Right ventricle myocardium inferior (tissue), 1 donor: ENCODE measurements at regions not wholly inside any gene's neighbourhood (a gene's known extent, or its start where the extent isn't known, plus 50 kb on each side); places are given as distances from the start of the nearest gene placed in this dataset.

Experiments
- ATAC-seq: fragments of 200-7000 bp; cut with Tn5 transposase; one replicate; pipeline ENCODE4 v1.9.1; 2020; ENCODE audit warnings: mild to moderate bottlenecking, moderate library complexity
- DNase-seq: peaks from one replicate; pipeline ENCODE4 v3.0.0; 2021; ENCODE audit errors: missing footprints
- intact Hi-C: fragments of 100-400 bp; cut with DNase I; formaldehyde crosslinking; loops from one replicate; pipeline ENCODE4 v1.11.0; 2022
- donor health status: DM: no; HTN: yes; CAD: no; lungs with severe emphysema.

DNA sequence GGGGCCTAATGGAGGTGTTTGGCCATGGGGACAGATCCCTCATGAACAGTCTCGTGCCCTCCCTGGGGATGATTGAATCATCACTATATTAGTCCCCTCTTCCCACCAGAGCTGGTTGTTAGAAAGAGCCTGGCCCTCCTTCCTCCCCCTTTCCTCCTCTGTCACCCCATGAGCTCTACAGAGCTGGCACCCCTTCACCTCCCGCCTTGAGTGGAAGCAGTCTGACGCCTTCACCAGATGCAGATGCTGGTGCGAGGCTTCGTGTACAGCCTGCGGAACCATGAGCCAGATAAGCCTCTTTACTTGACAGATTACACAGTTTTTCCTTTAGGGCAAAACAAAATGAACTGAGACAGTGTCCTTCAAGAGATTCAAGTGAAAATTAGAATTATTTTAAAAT, 74.4 kb upstream of the RIPOR2 start:
- ATAC-seq (no peak), DNase-seq (no peak)
- intact Hi-C loops: no loop called here

DNA sequence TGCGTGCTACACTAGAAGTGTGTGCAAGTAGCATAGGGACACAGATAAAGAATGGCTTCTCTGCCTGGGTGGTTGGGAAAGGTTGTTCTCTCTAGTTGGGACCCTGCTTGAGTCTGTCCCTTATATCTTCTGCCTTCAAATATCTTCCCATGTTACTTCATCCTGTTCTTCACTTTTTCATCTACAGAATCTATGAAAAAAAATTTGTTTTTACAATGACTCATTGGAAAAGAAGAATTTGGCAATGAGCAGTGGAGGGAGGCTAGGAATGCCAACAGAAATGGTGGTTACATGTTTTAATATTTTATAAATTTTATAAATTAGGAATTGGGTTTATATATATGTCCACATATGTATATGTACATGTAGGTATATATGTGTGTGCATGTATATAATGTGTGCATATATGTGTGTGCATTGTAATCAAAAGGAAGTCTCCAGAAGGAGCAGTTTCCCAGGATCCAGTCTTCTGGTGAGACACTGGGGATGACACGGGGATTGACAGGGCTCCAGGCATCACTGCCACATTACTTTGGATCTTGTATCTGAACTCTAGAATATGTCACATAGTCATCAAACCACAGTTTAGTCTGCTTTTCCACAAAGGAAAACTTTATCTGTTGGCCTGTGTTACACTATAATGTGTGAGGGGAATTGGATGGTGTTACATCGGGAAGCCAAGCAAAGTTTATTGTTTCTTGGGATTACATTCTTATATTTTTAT, 75.3 kb upstream of the RIPOR2 start:
- no peak for DNase-seq
- intact Hi-C loops: no loop called here
- no peak for ATAC-seq

DNA sequence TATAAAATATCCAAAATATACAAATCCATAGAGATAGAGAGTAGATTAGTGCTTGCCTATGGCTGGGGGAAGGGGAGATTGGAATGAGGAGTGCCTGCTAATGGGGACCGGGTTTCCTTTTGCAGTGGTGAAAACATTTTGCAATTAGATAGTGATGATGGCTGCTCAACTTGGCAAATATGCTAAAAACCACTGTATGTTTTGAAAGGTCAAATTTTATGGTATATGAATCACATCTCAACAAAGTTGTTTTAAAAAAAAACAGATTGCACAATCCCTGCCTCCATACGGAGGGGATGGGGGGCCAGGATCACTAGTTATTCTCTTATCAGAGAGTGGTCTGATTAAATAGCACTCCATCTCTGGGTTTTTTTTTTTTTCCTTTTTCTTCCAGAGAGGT, 76.9 kb upstream of the RIPOR2 start:
- no peak for ATAC-seq
- intact Hi-C loops: no loop called here
- DNase-seq: no peak

DNA sequence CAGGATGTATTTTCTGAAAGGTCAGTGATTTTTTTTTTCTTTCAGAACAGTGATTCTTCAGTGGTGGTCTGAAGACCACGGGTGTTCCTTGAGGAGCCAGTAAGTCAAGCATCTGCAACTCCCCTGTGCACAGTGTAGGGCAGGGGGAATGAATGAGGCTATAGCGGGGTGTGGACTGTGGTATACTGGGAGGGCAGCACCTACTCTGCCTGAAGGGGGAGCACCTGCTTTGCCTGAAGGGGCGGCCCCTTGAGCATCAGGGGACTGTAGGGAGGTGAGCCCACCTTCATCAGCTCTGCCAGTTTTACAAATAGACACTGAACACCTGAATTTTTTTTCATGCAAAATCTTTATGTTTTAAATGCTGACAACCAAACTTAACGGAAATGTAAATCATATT, 77.5 kb upstream of the RIPOR2 start:
- no peak for ATAC-seq
- no peak for DNase-seq
- intact Hi-C loops: no loop called here

DNA sequence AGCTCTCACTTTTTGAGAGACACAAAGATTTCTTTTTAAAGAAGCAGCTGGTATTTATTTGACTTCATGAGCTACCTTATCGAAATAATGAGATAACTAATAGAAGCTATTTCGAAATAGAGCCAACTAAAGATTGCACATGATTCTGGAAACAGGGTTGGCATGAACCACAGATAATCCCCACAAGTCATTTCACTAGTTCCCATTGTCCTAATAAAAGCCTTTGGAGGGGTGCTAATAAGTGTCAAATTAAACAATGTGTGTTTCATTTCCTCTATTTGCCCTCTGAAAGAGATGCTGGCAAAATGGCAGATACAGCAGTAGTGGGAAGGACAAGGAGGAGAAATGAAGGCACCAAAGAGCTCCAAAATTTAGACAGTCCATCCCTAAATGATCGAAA, 78.6 kb upstream of the RIPOR2 start:
- ATAC-seq (no peak), DNase-seq (no peak)
- intact Hi-C loops: no loop called here

DNA sequence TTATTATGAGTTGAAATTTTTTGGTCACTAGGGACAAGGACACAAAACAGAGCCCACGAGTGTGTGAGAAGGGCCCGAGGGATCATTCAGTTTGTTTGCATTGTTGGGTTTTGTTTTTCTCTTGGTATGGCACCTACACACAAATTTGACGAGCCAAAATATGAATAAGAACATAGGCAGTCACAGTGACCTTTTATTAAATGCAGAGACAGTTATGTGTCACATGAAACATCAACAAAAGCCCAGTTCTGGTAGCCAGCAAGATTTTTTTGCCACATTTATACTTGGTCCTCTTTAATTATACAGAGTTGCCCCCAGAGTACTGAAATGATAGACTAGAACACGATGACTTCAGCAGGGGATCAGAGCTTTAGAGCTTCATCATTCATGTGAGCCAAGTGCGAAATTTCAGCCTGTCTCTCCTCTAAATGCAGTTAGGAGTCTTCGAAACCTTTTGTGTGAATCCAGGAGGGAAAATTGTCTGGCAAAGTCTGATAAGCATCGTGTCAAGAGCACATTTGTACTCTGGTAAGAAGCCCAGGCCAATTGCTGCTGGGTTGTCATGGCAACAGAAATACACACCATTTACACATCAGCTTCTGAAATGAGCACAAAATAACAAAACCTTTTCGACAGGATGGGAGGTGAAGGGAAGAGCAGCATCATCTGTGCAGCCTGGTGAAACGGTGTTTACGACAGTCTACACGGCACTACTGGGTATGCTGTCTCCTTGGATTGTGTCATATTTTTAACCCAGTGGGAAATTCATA, 79.2 kb upstream of the RIPOR2 start:
- intact Hi-C loops: loop anchor here (5.0 kb wide), 1 partner anchor 158 kb away; no protein-coding TSS in a partner anchor
- ATAC-seq (peak; percentile 20), DNase-seq (no peak)

DNA sequence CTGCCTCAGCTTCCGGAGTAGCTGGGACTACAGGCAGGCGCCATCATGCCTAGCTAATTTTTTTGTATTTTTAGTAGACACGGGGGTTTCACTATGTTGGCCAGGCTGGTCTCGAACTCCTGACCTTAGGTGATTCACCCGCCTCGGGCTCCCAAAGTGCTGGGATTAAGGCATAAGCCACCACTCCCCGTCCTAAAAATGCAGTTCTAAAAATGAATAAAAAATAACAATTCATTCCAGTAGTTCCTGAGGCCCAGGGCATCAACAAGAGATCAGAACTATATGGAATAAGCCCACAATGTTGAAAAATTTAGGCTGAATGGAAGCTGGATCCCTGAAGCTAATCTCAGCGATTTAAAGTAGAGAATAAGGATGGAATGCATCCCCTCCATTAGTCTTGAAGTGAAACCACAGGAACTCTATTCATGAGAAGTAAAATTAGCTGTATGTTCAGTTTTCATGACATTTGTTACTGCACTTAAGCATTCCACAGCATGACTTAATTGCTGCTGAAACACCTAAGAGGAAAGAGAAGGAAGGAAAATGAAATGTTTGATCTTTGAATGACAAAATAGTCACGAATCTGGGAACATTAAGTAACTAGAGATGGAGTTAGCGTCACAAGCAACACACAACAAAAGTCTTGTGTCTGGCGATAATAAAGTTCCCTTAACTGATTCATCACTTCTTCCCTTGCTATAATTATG, 80.4 kb upstream of the RIPOR2 start:
- ATAC-seq (no peak), DNase-seq (no peak)
- intact Hi-C loops: loop anchor here (5.0 kb wide), 1 partner anchor 159 kb away; no protein-coding TSS in a partner anchor

DNA sequence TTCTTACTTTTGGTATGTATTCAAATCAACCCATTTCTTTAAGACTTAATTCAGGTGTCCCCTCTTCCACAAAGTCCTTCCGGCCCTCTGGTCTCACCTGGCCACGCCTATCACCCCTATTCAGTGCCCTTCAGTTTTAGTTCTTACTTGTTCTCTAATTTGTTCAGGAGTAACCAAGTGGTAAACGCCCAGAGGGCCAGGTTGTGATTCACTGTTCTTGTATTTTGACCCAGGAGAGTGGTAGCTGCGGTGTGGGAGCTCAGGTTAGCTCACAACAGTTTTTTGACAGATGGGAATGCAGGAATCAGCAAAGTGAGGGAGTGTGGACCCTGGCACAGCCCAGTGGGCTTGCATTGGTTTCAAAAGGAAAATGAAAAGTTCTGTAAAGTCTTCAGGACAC, 81.7 kb upstream of the RIPOR2 start:
- intact Hi-C loops: loop anchor here (5.0 kb wide), 1 partner anchor 160 kb away; no protein-coding TSS in a partner anchor
- DNase-seq: no peak
- ATAC-seq: no peak

DNA sequence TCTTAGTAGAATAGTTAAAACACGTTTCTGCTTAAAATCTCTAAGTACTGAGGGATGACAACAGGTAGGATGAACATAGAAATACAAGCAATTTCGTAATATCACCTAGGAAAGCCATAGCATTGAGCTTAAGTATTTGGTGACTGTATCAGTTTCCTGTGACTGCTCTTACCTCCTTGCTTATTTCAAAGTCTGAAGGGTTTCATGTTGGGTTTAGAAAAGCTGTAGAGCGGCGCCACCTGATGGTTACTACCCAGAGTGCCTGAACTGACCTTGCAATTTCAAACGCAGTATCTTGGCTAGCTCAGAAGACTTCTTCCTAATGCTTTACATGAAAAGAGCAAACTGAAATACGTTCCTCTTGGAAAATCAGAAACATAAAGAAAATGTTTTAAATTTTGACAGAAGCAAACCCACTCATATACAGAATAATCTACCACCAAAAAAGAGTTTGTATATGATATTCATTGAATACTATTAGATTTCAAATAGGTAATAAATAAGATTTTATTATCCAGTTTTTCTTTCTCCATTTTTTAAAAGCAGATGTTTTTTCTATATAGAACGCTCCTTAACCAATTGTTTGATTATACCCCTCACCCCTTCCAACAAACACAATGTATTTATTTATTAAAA, 82.3 kb upstream of the RIPOR2 start:
- no peak for ATAC-seq
- intact Hi-C loops: loop anchor here (5.0 kb wide), 1 partner anchor 161 kb away; no protein-coding TSS in a partner anchor

DNA sequence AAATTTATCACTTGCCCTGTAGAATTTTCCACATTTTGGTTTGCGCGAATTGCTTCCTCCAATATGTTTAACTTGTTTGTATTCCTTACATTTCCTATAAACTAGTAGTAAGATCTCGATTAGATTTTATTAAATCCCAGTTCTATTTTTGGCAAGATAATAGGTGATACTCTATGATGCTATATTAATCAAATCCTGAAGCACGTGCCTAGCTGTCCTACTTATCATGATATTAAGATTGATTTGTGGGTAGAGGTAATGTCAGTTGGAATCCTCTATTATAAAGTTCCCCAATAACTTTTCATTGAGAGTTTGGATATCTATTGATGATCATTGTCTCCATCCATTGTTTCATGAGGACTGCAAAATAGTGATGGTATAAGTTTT, 82.8 kb upstream of the RIPOR2 start:
- ATAC-seq: no peak
- no peak for DNase-seq
- intact Hi-C loops: loop anchor here (5.0 kb wide), 1 partner anchor 161 kb away; no protein-coding TSS in a partner anchor

More for the DNA sequence above, 82.3 kb upstream of the RIPOR2 start:
- DNase-seq: peak; percentile 87

DNA sequence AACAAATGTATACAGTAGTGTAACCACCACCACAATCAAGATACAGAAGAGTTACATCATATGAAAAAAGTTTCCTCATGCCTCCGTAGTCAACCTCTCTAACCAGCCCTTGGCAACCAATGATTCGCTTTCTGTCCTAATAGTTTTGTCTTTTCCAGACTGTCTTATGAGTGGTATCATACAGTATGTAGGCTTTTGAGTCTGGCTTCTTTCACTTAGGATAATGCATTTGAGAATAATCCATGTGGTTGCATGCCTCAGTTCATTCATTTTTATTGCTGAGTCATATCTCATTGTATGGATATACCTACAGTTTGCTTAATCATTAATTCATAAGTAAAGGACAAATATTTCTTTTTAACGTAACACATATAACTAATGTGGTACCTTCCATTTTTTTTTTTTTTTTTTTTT, 86.4 kb upstream of the RIPOR2 start:
- no peak for ATAC-seq
- intact Hi-C loops: no loop called here
- DNase-seq: no peak

DNA sequence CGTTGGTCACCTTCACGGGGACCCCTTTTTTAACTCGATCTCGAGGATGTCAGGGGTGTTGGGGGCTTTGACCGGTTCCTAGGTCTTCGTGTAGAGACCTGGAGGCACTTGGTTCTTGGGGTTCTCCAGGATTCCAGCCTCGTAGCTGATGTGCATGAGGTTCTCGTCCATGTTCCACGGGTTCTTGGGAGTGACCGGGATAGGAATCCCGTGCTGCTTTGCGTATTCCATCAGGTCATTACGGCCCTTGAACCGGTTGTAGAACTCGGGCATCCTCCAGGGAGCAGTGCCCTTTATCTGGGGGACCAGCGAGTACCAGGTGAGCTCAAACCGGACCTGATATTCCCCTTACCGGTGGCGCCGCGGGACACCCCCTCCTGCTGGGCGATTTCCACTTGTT, 88.0 kb upstream of the RIPOR2 start:
- ATAC-seq: no peak
- intact Hi-C loops: no loop called here

DNA sequence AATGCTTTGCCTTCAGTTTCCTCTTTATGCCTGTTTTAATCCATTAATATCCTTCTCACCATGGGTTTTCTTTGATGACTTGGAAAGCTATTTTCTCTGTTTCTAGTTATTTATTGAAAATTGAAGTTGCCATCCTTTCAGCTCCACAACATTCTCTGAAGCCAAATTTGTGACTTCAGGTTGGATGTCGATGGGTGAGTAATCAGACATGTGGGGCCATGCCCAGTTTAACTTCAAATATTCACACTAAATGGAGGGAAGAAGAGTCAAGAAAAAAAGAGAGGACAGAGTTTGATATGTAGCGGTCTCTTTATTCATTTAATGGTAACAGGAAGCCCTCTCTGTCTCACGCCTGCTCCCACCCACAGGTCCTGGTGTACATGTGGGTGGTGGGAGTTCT, 89.1 kb upstream of the RIPOR2 start:
- intact Hi-C loops: loop anchor here (5.0 kb wide), 1 partner anchor 357 kb away; no protein-coding TSS in a partner anchor
- ATAC-seq: no peak
- no peak for DNase-seq

More for the DNA sequence above, 88.0 kb upstream of the RIPOR2 start:
- no peak for DNase-seq

DNA sequence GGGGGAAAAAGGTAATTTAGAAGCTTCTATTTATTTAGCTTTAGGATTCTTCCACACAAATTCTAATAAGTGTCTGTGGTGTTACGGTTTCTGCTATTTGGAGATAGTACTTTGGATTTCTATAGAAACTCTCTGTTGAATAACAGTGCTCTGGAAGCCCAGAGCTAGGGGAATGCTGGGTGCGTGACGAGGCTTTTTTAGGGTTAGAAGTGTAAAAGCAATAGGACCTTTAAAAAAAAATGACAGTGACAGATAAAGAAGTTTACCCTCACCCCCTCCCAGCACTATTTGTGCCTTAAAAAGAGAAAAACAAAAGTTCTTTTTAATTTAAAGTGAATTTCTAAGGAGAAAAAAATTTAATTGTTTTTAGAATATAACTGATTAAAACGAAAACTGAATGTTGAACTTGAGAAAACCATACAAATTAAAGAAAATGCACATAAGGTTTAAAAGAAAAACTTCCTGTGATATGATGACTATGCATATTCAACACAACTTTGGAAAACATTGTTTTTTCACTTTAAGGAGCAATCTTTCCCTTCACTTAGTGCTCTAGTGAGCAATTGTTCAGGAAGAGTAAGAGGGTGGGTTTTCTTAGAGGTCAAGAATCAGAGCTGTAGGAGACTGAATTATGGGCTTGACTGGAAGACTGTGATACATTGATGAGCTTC, 89.6 kb upstream of the RIPOR2 start:
- no peak for DNase-seq
- intact Hi-C loops: loop anchor here (5.0 kb wide), 1 partner anchor 357 kb away; no protein-coding TSS in a partner anchor
- no peak for ATAC-seq

DNA sequence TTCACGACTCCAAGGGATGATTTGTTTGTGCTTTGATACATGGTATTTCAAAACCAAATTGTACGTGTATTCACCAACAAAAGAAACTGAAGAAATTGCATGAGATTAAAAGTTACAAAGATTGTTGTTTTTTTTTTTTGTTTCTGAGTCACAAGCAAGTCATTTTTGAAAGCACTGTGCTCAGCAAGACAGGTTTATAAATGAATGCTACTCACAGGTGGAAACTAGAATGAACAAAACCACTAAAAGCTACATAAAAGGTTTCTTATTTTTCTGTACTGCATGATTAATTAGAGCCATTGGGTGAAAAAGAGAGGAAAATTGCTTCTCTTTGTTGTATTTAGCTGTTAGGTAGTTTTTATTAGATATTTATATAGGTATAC, 90.2 kb upstream of the RIPOR2 start:
- intact Hi-C loops: loop anchor here (5.0 kb wide), 1 partner anchor 356 kb away; no protein-coding TSS in a partner anchor
- ATAC-seq (no peak), DNase-seq (no peak)

DNA sequence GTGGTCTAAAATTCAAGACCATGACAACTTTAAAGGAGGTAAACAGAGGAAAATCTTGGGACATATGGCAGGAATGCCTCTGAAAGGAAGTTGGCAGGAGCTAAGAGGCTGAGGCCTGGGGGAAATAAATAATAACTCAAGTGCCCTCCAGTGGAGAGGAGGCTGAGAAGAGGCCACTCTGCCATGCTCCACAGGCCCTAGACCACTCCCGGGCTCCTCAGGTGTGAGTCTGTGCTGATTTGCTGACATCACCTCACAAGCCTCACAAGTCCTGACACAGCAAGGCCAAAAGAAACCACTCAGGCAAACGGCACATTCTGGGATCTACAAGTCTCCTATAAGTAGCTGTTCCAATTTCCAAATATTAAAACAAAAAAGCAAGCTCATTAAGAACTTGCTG, 91.0 kb upstream of the RIPOR2 start:
- ATAC-seq (no peak), DNase-seq (no peak)
- intact Hi-C loops: loop anchor here (5.0 kb wide), 1 partner anchor 356 kb away; no protein-coding TSS in a partner anchor

DNA sequence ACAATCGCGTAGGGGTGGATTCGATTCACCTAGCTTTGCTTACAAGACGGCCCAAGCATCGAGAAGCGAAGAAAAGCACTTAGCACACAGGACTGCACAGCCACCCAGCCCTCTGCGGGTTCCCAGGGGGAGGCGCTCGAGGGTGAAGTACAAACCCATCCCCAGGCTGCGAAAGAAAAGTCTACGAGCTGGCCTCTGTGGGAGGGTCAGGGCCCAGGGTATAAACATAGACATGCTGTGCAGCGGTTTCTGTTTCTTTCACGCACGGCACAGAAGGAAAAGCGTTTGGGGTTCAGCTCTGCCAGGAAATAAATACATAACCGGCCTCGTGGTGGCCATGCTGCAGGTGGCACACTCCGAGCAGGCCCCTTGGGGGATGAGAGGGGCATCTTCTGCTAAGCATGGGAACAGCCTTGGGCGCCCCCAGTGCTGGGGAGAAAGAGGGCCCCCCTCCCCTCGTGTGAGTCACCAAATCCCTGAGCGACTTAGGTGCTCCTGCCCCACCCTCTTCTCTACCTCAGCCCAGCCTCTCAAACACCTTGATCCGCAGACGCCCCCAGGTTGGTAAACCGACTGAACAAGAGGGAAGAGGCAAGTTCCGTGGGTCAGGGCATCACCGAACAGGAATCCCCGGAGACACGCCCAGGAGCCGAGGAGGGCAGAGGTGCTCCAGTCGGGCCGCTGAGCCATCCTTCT, 91.6 kb upstream of the RIPOR2 start:
- intact Hi-C loops: loop anchor here (5.0 kb wide), 1 partner anchor 355 kb away; no protein-coding TSS in a partner anchor
- ATAC-seq: no peak
- no peak for DNase-seq

DNA sequence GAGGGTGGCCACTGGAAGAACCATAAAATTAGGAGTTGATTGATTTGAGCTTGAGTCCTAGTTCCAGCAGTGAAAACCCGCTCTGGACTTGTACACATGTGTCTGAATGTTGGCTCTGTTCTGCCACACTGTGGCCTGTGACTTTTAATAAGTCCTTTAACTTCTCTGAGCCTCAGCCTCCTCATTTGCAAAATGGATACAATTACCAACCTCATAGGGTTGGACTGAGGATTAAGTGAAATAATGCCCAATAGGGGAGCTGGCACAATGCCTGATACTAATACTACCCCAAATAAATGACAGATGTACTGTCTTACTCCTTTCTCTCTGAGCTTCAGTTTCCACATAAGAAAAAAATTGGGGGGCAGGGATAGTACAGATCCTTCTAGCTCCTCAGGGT, 92.6 kb upstream of the RIPOR2 start:
- intact Hi-C loops: loop anchor here (5.0 kb wide), 1 partner anchor 354 kb away; no protein-coding TSS in a partner anchor

More for the DNA sequence above, 92.6 kb upstream of the RIPOR2 start:
- DNase-seq (no peak), ATAC-seq (no peak)
